HepG2 (cell line): ENCODE measurements at regions not wholly inside any gene's neighbourhood (a gene's known extent, or its start where the extent isn't known, plus 50 kb on each side); places are given as distances from the start of the nearest gene placed in this dataset.

Source experiments
- GLI4 ChIP-seq: sonication (generic); formaldehyde crosslinking; IDR thresholded peaks from 2 replicates; pipeline ENCODE4 v1.5.1; 2020; ENCODE audit warnings: missing genetic modification reagents, mild to moderate bottlenecking, moderate library complexity, borderline replicate concordance
- HDAC1 ChIP-seq: sonication (generic); formaldehyde crosslinking; IDR thresholded peaks from 2 replicates; pipeline ENCODE4 v1.5.1; 2020; ENCODE audit warnings: mild to moderate bottlenecking, missing genetic modification reagents
- HDAC2 ChIP-seq: sonication (generic); formaldehyde crosslinking; IDR thresholded peaks from 2 replicates; pipeline ENCODE4 v1.4.0; 2020; ENCODE audit warnings: missing genetic modification reagents
- NRL ChIP-seq: sonication (generic); formaldehyde crosslinking; IDR thresholded peaks from 2 replicates; pipeline ENCODE4 v1.5.0; 2020; ENCODE audit warnings: missing genetic modification reagents, mild to moderate bottlenecking, moderate library complexity, borderline replicate concordance
- PHF8 ChIP-seq: sonication (generic); formaldehyde crosslinking; IDR thresholded peaks from 2 replicates; pipeline ENCODE4 v1.5.0; 2020; ENCODE audit warnings: missing genetic modification reagents
- PLRG1 ChIP-seq: fragments of 450-650 bp; conservative IDR thresholded peaks from 2 replicates; pipeline ENCODE4 v1.6.1; 2016

DNA sequence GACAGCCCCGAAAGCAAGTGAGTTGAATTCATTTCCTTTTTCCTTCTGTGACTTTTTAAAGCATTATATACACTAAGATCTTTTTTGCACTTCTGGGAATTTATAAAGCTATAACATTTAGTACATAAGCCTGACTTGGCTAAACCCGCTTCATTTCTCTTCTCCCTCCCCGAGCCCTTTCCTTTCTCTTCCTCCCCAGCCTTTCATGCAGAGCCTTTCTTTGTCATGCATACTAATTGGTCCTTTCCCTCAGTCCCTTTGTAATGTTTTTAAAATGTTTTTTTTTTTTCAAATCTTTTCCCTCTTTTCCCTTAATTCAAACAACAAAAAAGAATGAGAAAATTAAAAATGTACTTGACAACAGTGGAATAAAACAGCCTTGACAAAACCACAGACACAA lies 246.4 kb downstream of the PSAT1 start:
- TF ChIP-seq PLRG1 (no peak), GLI4 (no peak), PHF8 (no peak), HDAC1 (CRISPR knock-in tag) (no peak), NRL (CRISPR knock-in tag) (no peak), HDAC2 (no peak)
